PC-9 (cell line): ENCODE measurements at regions not wholly inside any gene's neighbourhood (a gene's known extent, or its start where the extent isn't known, plus 50 kb on each side); places are given as distances from the start of the nearest gene placed in this dataset.

Experiments
- CTCF ChIP-seq: fragments of 200-600 bp; sonication (generic); conservative IDR thresholded peaks from 2 replicates; pipeline ENCODE4 v1.6.1; 2017; ENCODE audit warnings: mixed run types, antibody characterized with exemption, mild to moderate bottlenecking, moderate library complexity
- EZH2 ChIP-seq: fragments of 200-600 bp; sonication (generic); IDR thresholded peaks from 2 replicates; pipeline ENCODE4 v1.8.0; 2017; ENCODE audit warnings: antibody characterized with exemption, low read depth

GRCh38 chr18:30644158-30644557 lies 398.4 kb downstream of the DSC3 start:
- TF ChIP-seq CTCF (no peak), EZH2 (no peak)
